ENCODE measurements at regions not wholly inside any gene's neighbourhood (a gene's known extent, or its start where the extent isn't known, plus 50 kb on each side); places are given as distances from the start of the nearest gene placed in this dataset.
A peak's percentile ranks its signal among the peaks of the same experiment; 100 is the strongest.

- Histone ChIP-seq H3K4me3 (ENCODE audit: low read depth in 1 of 3, low read length in 3 of 3) (no peak overlapping the region), H3K9me3 (ENCODE audit: control insufficient read depth in 2 of 2, insufficient read depth in 1 of 2, low read depth in 1 of 2, low read length in 1 of 2) (no peaks in the 10 kb centered on the region), H3K27ac (ENCODE audit: low read depth in 1 of 3, low read length in 2 of 3) (no peak overlapping the region), H3K4me1 (ENCODE audit: control insufficient read depth in 3 of 3, insufficient read depth in 2 of 3, low read depth in 1 of 3, low read length in 2 of 3) (peaks cover 0 to 8% (median 0%) of the 10 kb centered on the region in 3 donors), H3K27me3 (ENCODE audit: control insufficient read depth in 3 of 3, insufficient read depth in 3 of 3, low read length in 3 of 3) (no peaks in the 10 kb centered on the region), H3K36me3 (ENCODE audit: control insufficient read depth in 3 of 3, insufficient read depth in 2 of 3, low read depth in 1 of 3, low read length in 3 of 3) (no peaks in the 10 kb centered on the region)
- WGBS, 3 donors = 60 to 75% (median 61%) methylated on average over 1 of the region's 1 CpG
- no peak for DNase-seq
- FAIRE-seq = no peak
Measured at GRCh38 chr7:17535776-17536175, 237.3 kb downstream of the AHR start.

GRCh38 chr7:17544401-17544800 is 245.9 kb downstream of the AHR start:
- whole genome bisulfite sequencing, 3 donors = 93 to 94% (median 94%) methylated on average over 2 of the region's 2 CpGs
- FAIRE-seq = no peak
- Histone ChIP-seq H3K4me3 (ENCODE audit: low read depth in 1 of 3, low read length in 3 of 3) (no peak overlapping the region), H3K9me3 (ENCODE audit: control insufficient read depth in 2 of 2, insufficient read depth in 1 of 2, low read depth in 1 of 2, low read length in 1 of 2) (peaks cover 0 to 3% of the 10 kb centered on the region in 2 donors), H3K4me1 (ENCODE audit: control insufficient read depth in 3 of 3, insufficient read depth in 2 of 3, low read depth in 1 of 3, low read length in 2 of 3) (no peaks in the 10 kb centered on the region), H3K27ac (ENCODE audit: low read depth in 1 of 3, low read length in 2 of 3) (no peak overlapping the region), H3K27me3 (ENCODE audit: control insufficient read depth in 3 of 3, insufficient read depth in 3 of 3, low read length in 3 of 3) (no peaks in the 10 kb centered on the region), H3K36me3 (ENCODE audit: control insufficient read depth in 3 of 3, insufficient read depth in 2 of 3, low read depth in 1 of 3, low read length in 3 of 3) (no peaks in the 10 kb centered on the region)
- DNase-seq = no peak

GRCh38 chr7:17545348-17545747 is 246.9 kb downstream of the AHR start:
- H3K4me3 ChIP-seq (ENCODE audit: low read depth in 1 of 3, low read length in 3 of 3) = no peak overlapping the region
- DNase-seq (no peak), FAIRE-seq (peak; percentile 26)
- H3K27me3 ChIP-seq (ENCODE audit: control insufficient read depth in 3 of 3, insufficient read depth in 3 of 3, low read length in 3 of 3) = no peaks in the 10 kb centered on the region
- peaks cover 0 to 3% of the 10 kb centered on the region in 2 donors for H3K9me3 ChIP-seq (ENCODE audit: control insufficient read depth in 2 of 2, insufficient read depth in 1 of 2, low read depth in 1 of 2, low read length in 1 of 2)
- H3K36me3 ChIP-seq (ENCODE audit: control insufficient read depth in 3 of 3, insufficient read depth in 2 of 3, low read depth in 1 of 3, low read length in 3 of 3) = no peaks in the 10 kb centered on the region
- no peaks in the 10 kb centered on the region for H3K4me1 ChIP-seq (ENCODE audit: control insufficient read depth in 3 of 3, insufficient read depth in 2 of 3, low read depth in 1 of 3, low read length in 2 of 3)
- H3K27ac ChIP-seq (ENCODE audit: low read depth in 1 of 3, low read length in 2 of 3) = no peak overlapping the region

GRCh38 chr7:17546189-17546588 is 247.7 kb downstream of the AHR start:
- no peak for FAIRE-seq
- no peak overlapping the region for H3K4me3 ChIP-seq (ENCODE audit: low read depth in 1 of 3, low read length in 3 of 3)
- WGBS, 3 donors = 68 to 82% (median 79%) methylated on average over 3 of the region's 3 CpGs
- no peak for DNase-seq
- peak overlapping the region in 1 of 3 donors; percentile 43 for H3K27ac ChIP-seq (ENCODE audit: low read depth in 1 of 3, low read length in 2 of 3)
- H3K36me3 ChIP-seq (ENCODE audit: control insufficient read depth in 3 of 3, insufficient read depth in 2 of 3, low read depth in 1 of 3, low read length in 3 of 3) = no peaks in the 10 kb centered on the region
- peaks cover 0 to 3% of the 10 kb centered on the region in 2 donors for H3K9me3 ChIP-seq (ENCODE audit: control insufficient read depth in 2 of 2, insufficient read depth in 1 of 2, low read depth in 1 of 2, low read length in 1 of 2)
- no peaks in the 10 kb centered on the region for H3K27me3 ChIP-seq (ENCODE audit: control insufficient read depth in 3 of 3, insufficient read depth in 3 of 3, low read length in 3 of 3)
- H3K4me1 ChIP-seq (ENCODE audit: control insufficient read depth in 3 of 3, insufficient read depth in 2 of 3, low read depth in 1 of 3, low read length in 2 of 3) = no peaks in the 10 kb centered on the region

- Histone ChIP-seq H3K9me3 (ENCODE audit: control insufficient read depth in 2 of 2, insufficient read depth in 1 of 2, low read depth in 1 of 2, low read length in 1 of 2) (peaks cover 0 to 3% of the 10 kb centered on the region in 2 donors), H3K27me3 (ENCODE audit: control insufficient read depth in 3 of 3, insufficient read depth in 3 of 3, low read length in 3 of 3) (no peaks in the 10 kb centered on the region), H3K4me1 (ENCODE audit: control insufficient read depth in 3 of 3, insufficient read depth in 2 of 3, low read depth in 1 of 3, low read length in 2 of 3) (no peaks in the 10 kb centered on the region), H3K27ac (ENCODE audit: low read depth in 1 of 3, low read length in 2 of 3) (no peak overlapping the region), H3K36me3 (ENCODE audit: control insufficient read depth in 3 of 3, insufficient read depth in 2 of 3, low read depth in 1 of 3, low read length in 3 of 3) (no peaks in the 10 kb centered on the region), H3K4me3 (ENCODE audit: low read depth in 1 of 3, low read length in 3 of 3) (no peak overlapping the region)
- FAIRE-seq = no peak
- WGBS, 3 donors = 79 to 82% (median 79%) methylated on average over 1 of the region's 1 CpG
- no peak for DNase-seq
Measured at GRCh38 chr7:17546592-17546991, 248.1 kb downstream of the AHR start.

GRCh38 chr7:17548014-17548653 is 249.7 kb downstream of the AHR start:
- Histone ChIP-seq H3K4me3 (ENCODE audit: low read depth in 1 of 3, low read length in 3 of 3) (no peak overlapping the region), H3K36me3 (ENCODE audit: control insufficient read depth in 3 of 3, insufficient read depth in 2 of 3, low read depth in 1 of 3, low read length in 3 of 3) (no peaks in the 10 kb centered on the region), H3K27ac (ENCODE audit: low read depth in 1 of 3, low read length in 2 of 3) (no peak overlapping the region), H3K27me3 (ENCODE audit: control insufficient read depth in 3 of 3, insufficient read depth in 3 of 3, low read length in 3 of 3) (no peaks in the 10 kb centered on the region), H3K9me3 (ENCODE audit: control insufficient read depth in 2 of 2, insufficient read depth in 1 of 2, low read depth in 1 of 2, low read length in 1 of 2) (peaks cover 0 to 3% of the 10 kb centered on the region in 2 donors), H3K4me1 (ENCODE audit: control insufficient read depth in 3 of 3, insufficient read depth in 2 of 3, low read depth in 1 of 3, low read length in 2 of 3) (no peaks in the 10 kb centered on the region)
- DNase-seq = no peak
- FAIRE-seq = no peak
- 77 to 85% (median 77%) methylated on average over 4 of the region's 4 CpGs for WGBS, 3 donors

GRCh38 chr7:17549406-17549805 is 251.0 kb downstream of the AHR start:
- 67 to 71% (median 70%) methylated on average over 2 of the region's 2 CpGs for WGBS, 3 donors
- Histone ChIP-seq H3K27me3 (ENCODE audit: control insufficient read depth in 3 of 3, insufficient read depth in 3 of 3, low read length in 3 of 3) (no peaks in the 10 kb centered on the region), H3K27ac (ENCODE audit: low read depth in 1 of 3, low read length in 2 of 3) (no peak overlapping the region), H3K36me3 (ENCODE audit: control insufficient read depth in 3 of 3, insufficient read depth in 2 of 3, low read depth in 1 of 3, low read length in 3 of 3) (no peaks in the 10 kb centered on the region), H3K9me3 (ENCODE audit: control insufficient read depth in 2 of 2, insufficient read depth in 1 of 2, low read depth in 1 of 2, low read length in 1 of 2) (peaks cover 0 to 3% of the 10 kb centered on the region in 2 donors), H3K4me1 (ENCODE audit: control insufficient read depth in 3 of 3, insufficient read depth in 2 of 3, low read depth in 1 of 3, low read length in 2 of 3) (no peaks in the 10 kb centered on the region), H3K4me3 (ENCODE audit: low read depth in 1 of 3, low read length in 3 of 3) (no peak overlapping the region)
- DNase-seq (no peak), FAIRE-seq (peak; percentile 64)

GRCh38 chr7:17552373-17552772 is 253.9 kb downstream of the AHR start:
- FAIRE-seq = no peak

GRCh38 chr7:17552952-17553351 is 254.5 kb downstream of the AHR start:
- no peaks in the 10 kb centered on the region for H3K36me3 ChIP-seq (ENCODE audit: control insufficient read depth in 3 of 3, insufficient read depth in 2 of 3, low read depth in 1 of 3, low read length in 3 of 3)
- no peak overlapping the region for H3K4me3 ChIP-seq (ENCODE audit: low read depth in 1 of 3, low read length in 3 of 3)
- 85 to 97% (median 95%) methylated on average over 1 of the region's 1 CpG for WGBS, 3 donors
- FAIRE-seq (no peak), DNase-seq (no peak)
- H3K9me3 ChIP-seq (ENCODE audit: control insufficient read depth in 2 of 2, insufficient read depth in 1 of 2, low read depth in 1 of 2, low read length in 1 of 2) = peaks cover 0 to 3% of the 10 kb centered on the region in 2 donors
- H3K4me1 ChIP-seq (ENCODE audit: control insufficient read depth in 3 of 3, insufficient read depth in 2 of 3, low read depth in 1 of 3, low read length in 2 of 3) = peaks cover 0 to 3% (median 0%) of the 10 kb centered on the region in 3 donors
- no peak overlapping the region for H3K27ac ChIP-seq (ENCODE audit: low read depth in 1 of 3, low read length in 2 of 3)
- no peaks in the 10 kb centered on the region for H3K27me3 ChIP-seq (ENCODE audit: control insufficient read depth in 3 of 3, insufficient read depth in 3 of 3, low read length in 3 of 3)

More at GRCh38 chr7:17552373-17552772, 253.9 kb downstream of the AHR start:
- DNase-seq = no peak
- Histone ChIP-seq H3K27ac (ENCODE audit: low read depth in 1 of 3, low read length in 2 of 3) (no peak overlapping the region), H3K4me3 (ENCODE audit: low read depth in 1 of 3, low read length in 3 of 3) (no peak overlapping the region), H3K27me3 (ENCODE audit: control insufficient read depth in 3 of 3, insufficient read depth in 3 of 3, low read length in 3 of 3) (no peaks in the 10 kb centered on the region), H3K4me1 (ENCODE audit: control insufficient read depth in 3 of 3, insufficient read depth in 2 of 3, low read depth in 1 of 3, low read length in 2 of 3) (no peaks in the 10 kb centered on the region), H3K36me3 (ENCODE audit: control insufficient read depth in 3 of 3, insufficient read depth in 2 of 3, low read depth in 1 of 3, low read length in 3 of 3) (no peaks in the 10 kb centered on the region), H3K9me3 (ENCODE audit: control insufficient read depth in 2 of 2, insufficient read depth in 1 of 2, low read depth in 1 of 2, low read length in 1 of 2) (peaks cover 0 to 3% of the 10 kb centered on the region in 2 donors)
- WGBS, 3 donors = 94 to 96% (median 96%) methylated on average over 6 of the region's 6 CpGs
